ENCODE measurements at regions not wholly inside any gene's neighbourhood (a gene's known extent, or its start where the extent isn't known, plus 50 kb on each side); places are given as distances from the start of the nearest gene placed in this dataset.

- Mint-ChIP-seq H3K4me1 (no peaks in the 10 kb centered on the region), H3K9me3 (no peaks in the 10 kb centered on the region), H3K27me3 (ENCODE audit: low read depth in 2 of 2) (peaks cover 0 to 3% of the 10 kb centered on the region in 2 donors), H3K36me3 (no peaks in the 10 kb centered on the region), H3K27ac (no peak overlapping the region), H3K4me3 (no peak overlapping the region)
- Histone ChIP-seq H3K36me3 (ENCODE audit: control insufficient read depth, insufficient read depth, low read length) (no peaks in the 10 kb centered on the region), H3K4me3 (ENCODE audit: low read length) (no peak overlapping the region), H3K27ac (ENCODE audit: low read length) (no peak overlapping the region), H3K4me1 (ENCODE audit: control insufficient read depth, insufficient read depth, low read length) (no peaks in the 10 kb centered on the region), H3K9me3 (ENCODE audit: control insufficient read depth, insufficient read depth, low read length) (no peaks in the 10 kb centered on the region), H3K27me3 (ENCODE audit: control insufficient read depth, insufficient read depth, low read length) (no peaks in the 10 kb centered on the region)
- 67% methylated on average over 4 of the region's 10 CpGs for WGBS (ENCODE audit: insufficient coverage)
- ATAC-seq (no peak), DNase-seq (no peak)
- no peak for TF ChIP-seq CTCF (IDR thresholded peaks at IDR 0.05)
- intact Hi-C loops (cut with micrococcal nuclease): no loop called here
These were observed 118.6 kb downstream of the AQP4 start for GRCh38 chr18:26746826-26747475.

GRCh38 chr18:26746398-26746797 lies 119.1 kb downstream of the AQP4 start:
- Histone ChIP-seq H3K27ac (ENCODE audit: low read length) (no peak overlapping the region), H3K4me3 (ENCODE audit: low read length) (no peak overlapping the region), H3K36me3 (ENCODE audit: control insufficient read depth, insufficient read depth, low read length) (no peaks in the 10 kb centered on the region), H3K27me3 (ENCODE audit: control insufficient read depth, insufficient read depth, low read length) (no peaks in the 10 kb centered on the region), H3K4me1 (ENCODE audit: control insufficient read depth, insufficient read depth, low read length) (no peaks in the 10 kb centered on the region), H3K9me3 (ENCODE audit: control insufficient read depth, insufficient read depth, low read length) (no peaks in the 10 kb centered on the region)
- ATAC-seq: no peak
- WGBS (ENCODE audit: insufficient coverage): 31% methylated on average over 4 of the region's 5 CpGs
- Mint-ChIP-seq H3K36me3 (no peaks in the 10 kb centered on the region), H3K27me3 (ENCODE audit: low read depth in 2 of 2) (peaks cover 0 to 3% of the 10 kb centered on the region in 2 donors), H3K4me1 (no peaks in the 10 kb centered on the region), H3K9me3 (no peaks in the 10 kb centered on the region), H3K27ac (no peak overlapping the region), H3K4me3 (no peak overlapping the region)
- intact Hi-C loops (cut with micrococcal nuclease): no loop called here
- TF ChIP-seq CTCF (IDR thresholded peaks at IDR 0.05): no peak
- DNase-seq: no peak

- no peak overlapping the region for H3K27ac Mint-ChIP-seq
- intact Hi-C loops (cut with micrococcal nuclease): no loop called here
These were observed 120.0 kb downstream of the AQP4 start for GRCh38 chr18:26745288-26746181.

More at GRCh38 chr18:26745288-26746181, 120.0 kb downstream of the AQP4 start:
- Histone ChIP-seq H3K4me3 (ENCODE audit: low read length) (no peak overlapping the region), H3K36me3 (ENCODE audit: control insufficient read depth, insufficient read depth, low read length) (no peaks in the 10 kb centered on the region), H3K27me3 (ENCODE audit: control insufficient read depth, insufficient read depth, low read length) (no peaks in the 10 kb centered on the region), H3K9me3 (ENCODE audit: control insufficient read depth, insufficient read depth, low read length) (no peaks in the 10 kb centered on the region), H3K4me1 (ENCODE audit: control insufficient read depth, insufficient read depth, low read length) (no peaks in the 10 kb centered on the region), H3K27ac (ENCODE audit: low read length) (no peak overlapping the region)
- ATAC-seq: no peak
- 87% methylated on average over 6 of the region's 6 CpGs for WGBS (ENCODE audit: insufficient coverage)
- TF ChIP-seq CTCF (IDR thresholded peaks at IDR 0.05): no peak
- Mint-ChIP-seq H3K27me3 (ENCODE audit: low read depth in 2 of 2) (peaks cover 0 to 3% of the 10 kb centered on the region in 2 donors), H3K9me3 (no peaks in the 10 kb centered on the region), H3K36me3 (no peaks in the 10 kb centered on the region), H3K4me3 (no peak overlapping the region), H3K4me1 (no peaks in the 10 kb centered on the region)
- no peak for DNase-seq
